Stimulated activated CD8-positive, alpha-beta memory T cell treated with anti-CD3 and anti-CD28 coated beads, Interleukin-4, amount 100 ng/mL, for 24 hours (primary cell): ENCODE measurements at regions not wholly inside any gene's neighbourhood (a gene's known extent, or its start where the extent isn't known, plus 50 kb on each side); places are given as distances from the start of the nearest gene placed in this dataset.
"Not testable (repeated sequence)": the region's sequence is repeated elsewhere in the genome, so short reads cannot be mapped to it uniquely, and the experiment has no call there.

Experiments
- DNase-seq: peaks from one replicate; pipeline ENCODE4 v3.0.0-alpha.2; 2020; ENCODE audit warnings: low read depth

DNA sequence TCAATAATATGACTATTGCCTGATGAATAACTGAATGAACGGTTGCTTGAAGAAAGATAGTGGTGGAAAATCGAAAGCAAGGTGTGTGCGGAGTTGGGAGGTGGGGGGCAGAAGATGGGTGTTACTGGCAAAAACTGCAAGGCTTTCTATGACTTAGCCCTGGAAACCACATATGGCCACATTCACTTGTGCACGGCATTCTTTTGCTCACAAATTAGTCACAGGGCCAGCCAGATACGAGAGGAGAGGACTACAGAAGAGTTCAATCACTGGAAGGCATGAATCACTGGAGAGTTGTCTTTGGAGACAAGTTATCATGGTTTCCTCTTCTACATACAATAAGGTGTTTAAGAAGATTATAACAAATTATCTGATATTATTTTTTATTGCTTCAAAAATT, 626.5 kb upstream of the CPEB2 start:
- no peak for DNase-seq

DNA sequence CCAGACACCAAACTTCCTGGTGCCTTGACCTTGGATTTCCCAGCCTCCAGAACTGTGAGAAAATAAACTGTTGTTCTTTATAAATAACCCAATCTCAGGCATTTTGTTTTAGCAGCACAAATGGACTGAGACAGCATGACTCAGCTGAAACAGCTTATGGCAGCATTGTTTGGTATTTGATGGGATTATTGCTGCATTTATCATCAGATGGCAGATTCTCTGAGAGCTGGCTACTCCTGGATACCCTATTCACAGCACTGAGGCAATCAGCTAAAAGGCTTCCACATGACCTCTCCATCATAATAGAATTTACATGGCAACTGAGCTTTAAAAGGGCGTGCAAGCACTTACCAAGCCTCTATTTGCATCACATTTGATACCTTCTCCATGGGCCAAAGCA, 623.1 kb upstream of the CPEB2 start:
- DNase-seq: no peak

- no peak for DNase-seq
These were observed 618.6 kb upstream of the CPEB2 start for GRCh38 chr4:14383652-14384051.

DNA sequence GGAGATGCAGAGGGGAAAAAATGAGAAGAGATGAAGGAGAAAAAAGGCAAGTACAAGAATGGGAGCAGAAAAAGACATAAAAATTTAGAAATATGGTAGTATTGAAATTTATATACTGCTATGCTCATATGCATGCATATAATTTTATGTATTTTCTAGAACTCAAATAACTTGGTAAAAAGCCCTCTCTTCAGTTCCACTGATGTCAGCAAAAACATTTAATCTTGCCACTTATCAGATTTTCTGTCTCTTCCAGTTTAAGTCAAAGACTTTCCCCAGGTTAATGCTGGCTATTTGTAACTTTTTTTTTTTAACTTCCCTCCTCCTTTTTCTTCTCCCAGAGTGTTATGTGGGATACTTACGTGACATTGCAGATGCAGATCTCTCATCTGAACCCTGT, 617.5 kb upstream of the CPEB2 start:
- no peak for DNase-seq

GRCh38 chr4:14386196-14386595, 616.1 kb upstream of the CPEB2 start:
- DNase-seq: no peak

- DNase-seq: no peak
These were observed 614.6 kb upstream of the CPEB2 start for GRCh38 chr4:14387647-14388046.

DNA sequence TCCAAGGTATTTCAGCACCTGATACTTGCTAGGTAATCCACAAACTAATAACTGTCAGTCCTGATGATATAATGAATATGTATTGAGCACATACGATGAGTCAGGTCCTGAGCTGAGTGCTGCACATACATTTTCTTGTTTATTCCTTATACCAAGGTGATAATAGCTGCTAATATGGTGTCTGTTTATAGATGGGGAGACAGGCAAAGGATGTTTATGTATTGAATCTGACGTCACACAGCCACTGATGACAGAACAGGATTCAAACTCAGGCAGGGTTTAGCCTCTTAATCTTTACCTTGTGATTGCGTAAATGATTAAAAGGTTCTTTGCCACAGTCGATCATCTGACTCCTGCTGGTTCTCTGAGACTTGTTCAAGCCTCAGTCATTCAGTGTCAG, 609.9 kb upstream of the CPEB2 start:
- DNase-seq: no peak

DNA sequence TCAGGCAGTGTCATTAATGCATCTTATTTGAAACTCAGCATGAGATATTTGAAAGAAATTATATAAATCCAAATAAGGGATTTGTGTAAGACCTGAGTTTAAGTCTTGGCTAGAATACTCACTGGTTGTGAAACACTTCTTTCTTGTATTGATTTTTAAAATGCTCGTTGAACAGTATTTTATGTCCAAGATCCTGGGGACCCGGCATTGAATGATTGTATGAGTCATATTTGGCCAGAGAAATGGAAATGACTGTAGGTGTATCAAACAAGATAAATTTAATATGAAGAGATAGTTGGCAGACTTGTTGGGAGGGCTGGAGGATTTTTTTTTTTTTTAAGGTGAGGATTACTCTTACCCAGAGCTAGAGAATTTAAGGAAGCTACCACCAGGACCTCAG, 606.1 kb upstream of the CPEB2 start:
- DNase-seq: no peak

DNA sequence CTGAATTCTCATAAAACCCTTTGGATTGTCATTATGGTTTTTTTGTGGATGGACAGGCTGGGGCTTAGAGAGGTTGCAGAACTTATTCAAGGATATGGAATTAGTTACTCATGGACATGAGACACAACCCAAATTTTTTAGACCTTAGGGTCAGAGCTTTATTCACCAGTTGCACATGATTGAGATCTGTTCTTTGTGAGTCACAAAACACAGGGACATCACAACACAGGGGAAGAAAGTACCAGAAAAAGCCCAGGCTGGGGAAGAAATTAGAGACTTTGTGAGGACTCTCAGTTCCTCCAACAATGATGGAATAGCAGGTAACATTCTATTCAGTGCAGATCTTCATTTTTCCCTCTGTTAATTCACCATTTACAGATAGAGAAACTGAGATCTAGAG, 602.4 kb upstream of the CPEB2 start:
- no peak for DNase-seq

DNA sequence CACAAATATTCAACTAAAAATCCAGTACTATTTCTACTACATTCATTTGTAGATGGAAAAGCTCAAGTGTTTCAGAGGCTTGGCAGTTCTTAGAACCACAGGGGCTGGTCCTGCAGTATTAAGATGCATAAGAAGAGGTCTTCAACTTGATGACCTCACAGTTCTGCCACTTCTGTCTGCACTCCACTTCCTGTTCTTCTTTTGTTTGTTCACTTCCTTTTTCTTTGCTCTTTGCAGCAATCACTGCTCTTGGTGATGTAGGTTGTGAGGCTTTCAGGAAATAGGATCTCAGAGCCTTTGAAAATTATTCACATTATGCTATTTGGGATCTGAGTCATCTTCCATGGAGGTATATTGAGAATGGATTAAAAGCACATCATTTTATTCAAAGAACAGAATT, 602.0 kb upstream of the CPEB2 start:
- DNase-seq: no peak

GRCh38 chr4:14403132-14403531, 599.1 kb upstream of the CPEB2 start:
- DNase-seq: no peak

DNA sequence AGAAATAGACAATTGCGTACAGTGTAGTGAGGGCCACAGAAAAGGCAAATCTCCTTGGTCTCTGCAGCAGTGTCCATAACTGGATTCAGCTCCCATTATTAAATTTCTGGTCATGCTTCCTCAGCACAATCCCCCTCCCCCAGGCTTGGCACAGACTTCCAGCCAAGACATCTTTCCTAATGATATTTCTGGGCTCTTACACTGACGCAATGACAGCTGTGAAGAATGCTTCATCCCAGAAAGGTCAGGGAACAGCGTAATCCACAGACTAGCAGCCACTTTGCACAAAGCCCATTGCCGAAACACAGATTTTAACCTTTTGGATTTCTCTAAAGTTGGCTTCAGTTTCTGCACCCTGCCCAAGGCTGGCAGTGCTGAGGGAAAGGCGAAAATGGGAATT, 597.6 kb upstream of the CPEB2 start:
- no peak for DNase-seq

GRCh38 chr4:14410516-14410915, 591.8 kb upstream of the CPEB2 start:
- DNase-seq: no peak

GRCh38 chr4:14415146-14415545, 587.1 kb upstream of the CPEB2 start:
- DNase-seq: no peak

GRCh38 chr4:14419516-14419915, 582.8 kb upstream of the CPEB2 start:
- DNase-seq: no peak

DNA sequence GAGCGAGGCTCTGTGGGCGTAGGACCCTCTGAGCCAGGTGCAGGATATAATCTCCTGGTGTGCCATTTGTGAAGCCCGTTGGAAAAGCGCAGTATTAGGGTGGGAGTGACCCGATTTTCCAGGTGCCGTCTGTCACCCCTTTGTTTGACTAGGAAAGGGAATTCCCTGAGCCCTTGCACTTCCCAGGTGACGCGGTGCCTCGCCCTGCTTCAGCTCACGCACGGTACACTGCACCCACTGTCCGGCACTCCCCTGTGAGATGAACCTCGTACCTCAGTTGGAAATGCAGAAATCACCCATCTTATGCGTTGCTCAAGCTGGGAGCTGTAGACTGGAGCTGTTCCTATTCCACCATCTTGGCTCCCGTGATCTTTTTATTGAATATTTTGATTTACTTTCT, 576.0 kb upstream of the CPEB2 start:
- DNase-seq: not testable (repeated sequence)

- no peak for DNase-seq
These were observed 574.2 kb upstream of the CPEB2 start for GRCh38 chr4:14428125-14428524.

DNA sequence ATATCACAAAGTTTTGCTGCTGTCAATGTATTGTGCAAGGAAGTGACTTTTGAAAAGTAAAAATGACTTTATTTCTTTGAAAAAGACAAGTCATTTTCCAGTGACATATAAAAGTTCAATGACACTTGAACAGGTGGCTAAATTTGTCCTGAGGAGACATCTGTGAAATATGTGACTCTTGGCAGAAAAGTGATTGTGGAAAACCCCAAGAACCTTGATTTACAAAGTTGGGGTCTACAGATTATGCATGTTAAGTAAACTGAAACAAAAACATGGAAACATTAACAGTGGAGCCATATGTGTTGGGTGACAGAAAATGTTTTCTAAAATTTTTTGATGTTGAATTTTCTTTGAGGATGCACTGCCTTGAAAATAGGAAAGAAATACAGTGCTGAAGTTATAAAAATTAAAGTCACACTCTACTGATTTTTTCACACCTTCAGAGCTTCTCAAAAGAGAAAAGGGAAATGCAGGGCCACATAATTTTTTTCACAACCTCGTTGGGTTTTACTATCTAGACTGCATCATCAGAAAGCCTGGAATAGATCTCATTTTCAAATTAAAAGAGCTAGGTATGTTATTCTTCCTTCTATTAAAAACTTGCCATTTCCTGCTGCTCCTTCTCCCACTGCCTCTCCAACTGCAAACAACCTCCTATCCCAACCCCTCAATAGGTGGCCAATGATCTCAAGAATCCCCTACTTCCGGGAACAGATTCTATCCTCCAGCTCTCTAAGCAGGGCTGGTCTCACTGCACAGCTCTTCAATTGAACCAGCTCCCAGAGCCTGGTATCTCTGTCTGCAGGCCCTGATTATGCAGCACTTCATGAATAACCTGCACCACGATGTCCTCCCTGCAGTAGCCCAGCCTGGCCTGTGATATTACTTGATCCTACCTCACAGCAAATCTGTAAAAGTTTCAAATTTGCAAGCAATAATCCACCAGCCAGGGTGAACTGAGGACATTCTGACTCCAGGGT, 570.8 kb upstream of the CPEB2 start:
- no peak for DNase-seq

- DNase-seq: no peak
These were observed 567.8 kb upstream of the CPEB2 start for GRCh38 chr4:14434483-14434882.

DNA sequence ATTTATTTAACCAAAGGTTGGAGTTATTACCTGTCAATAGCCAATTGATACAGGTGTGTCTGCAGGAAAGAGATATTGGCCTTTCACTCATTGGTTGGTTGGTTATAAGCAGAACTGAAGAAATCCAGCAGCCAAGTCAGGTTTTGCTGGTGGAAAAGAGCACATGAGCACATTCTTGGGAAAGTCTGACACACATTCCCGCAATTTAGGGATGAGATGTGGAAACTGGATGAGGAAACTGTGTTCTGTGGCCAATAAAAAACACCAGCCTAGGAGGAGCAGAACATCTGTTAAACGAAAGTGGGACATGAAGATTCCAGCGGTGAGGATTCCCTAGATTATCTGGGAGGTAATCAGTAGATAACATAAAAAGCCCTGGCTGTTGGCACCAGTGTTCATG, 567.4 kb upstream of the CPEB2 start:
- no peak for DNase-seq

- DNase-seq: no peak
These were observed 560.7 kb upstream of the CPEB2 start for GRCh38 chr4:14441561-14441960.

- DNase-seq: no peak
These were observed 556.4 kb upstream of the CPEB2 start for GRCh38 chr4:14445882-14446281.

- DNase-seq: no peak
These were observed 556.0 kb upstream of the CPEB2 start for GRCh38 chr4:14446311-14446710.

DNA sequence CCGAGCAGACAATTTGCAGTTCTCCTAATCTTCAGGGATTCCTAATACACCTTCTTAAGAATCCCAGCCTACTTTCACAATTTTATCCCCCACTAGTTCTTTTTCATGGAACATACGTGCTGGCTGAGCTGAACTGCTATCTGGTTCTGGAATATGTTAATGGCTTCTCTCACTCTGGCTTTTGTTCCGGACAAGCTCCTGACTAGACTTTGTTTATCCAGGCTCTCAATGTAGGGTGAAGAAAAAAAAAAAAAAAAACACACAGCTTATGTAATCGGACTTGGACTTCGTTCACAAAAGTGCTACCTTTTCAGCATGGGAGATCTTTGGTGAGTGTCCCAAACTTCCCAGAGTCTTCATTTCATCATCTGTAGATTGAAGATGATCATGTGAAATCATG, 555.4 kb upstream of the CPEB2 start:
- DNase-seq: no peak
